ENCODE measurements at regions not wholly inside any gene's neighbourhood (a gene's known extent, or its start where the extent isn't known, plus 50 kb on each side); places are given as distances from the start of the nearest gene placed in this dataset.

DNA sequence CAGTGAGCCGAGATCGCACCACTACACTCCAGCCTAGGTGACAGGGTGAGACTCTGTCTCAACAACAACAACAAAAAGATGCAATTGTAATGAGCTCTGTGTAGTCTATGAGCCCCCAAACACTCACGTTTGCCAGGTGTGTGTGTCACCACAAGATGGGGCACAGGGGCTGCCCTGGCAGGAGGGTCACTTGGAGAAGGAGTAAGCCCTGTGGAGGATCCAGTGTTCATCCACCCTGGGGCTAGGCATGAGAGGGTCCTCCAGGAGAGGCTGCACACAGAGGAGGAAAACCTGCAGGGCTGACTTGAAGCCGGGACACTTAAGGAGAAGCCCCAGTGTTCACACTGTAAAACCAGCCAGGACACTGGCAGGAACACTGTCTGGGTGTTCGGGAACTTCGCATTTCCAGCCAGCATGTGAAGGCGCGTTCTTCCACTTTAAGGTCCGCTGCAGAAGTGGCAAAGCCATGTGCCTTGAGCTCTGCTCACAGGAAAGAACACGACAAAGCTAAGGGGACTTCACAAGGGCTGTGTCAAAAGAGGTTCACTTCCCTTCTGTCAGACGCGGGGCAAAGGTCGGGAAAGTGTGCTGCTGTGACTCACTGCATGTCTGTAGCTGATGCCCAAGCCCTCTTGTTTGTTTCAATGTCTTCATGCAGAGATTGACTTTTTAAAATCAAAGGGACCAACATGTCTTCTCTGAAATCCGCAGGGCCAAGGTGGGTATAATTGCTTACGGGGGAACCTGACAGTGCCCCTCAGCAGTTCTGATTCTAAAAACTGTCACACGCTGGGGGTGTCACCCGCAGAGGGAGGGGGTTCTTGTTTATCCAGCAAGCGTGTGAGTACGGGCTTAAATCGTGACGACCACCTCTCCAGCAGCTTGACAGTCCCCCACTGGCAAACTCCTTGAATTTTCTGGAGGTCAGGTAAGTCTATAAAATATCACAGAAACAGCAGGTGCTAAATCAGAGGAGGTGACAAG lies 102.8 kb downstream of the RIPK4 start:
- Histone ChIP-seq H3K79me2 (ENCODE audit: control insufficient read depth, insufficient read depth, low read length) (no peaks in the 10 kb centered on the region), H3K4me3 (ENCODE audit: control extremely low read depth in 1 of 5, extremely low read depth in 1 of 5, insufficient read depth in 1 of 5, low read depth in 2 of 5, low read length in 4 of 5) (no peak overlapping the region), H3K27ac (ENCODE audit: low read length in 2 of 2) (no peak overlapping the region), H3K9ac (ENCODE audit: low read length) (no peak overlapping the region), H3K4me1 (ENCODE audit: control insufficient read depth in 2 of 2, insufficient read depth in 2 of 2, low read length in 2 of 2) (no peaks in the 10 kb centered on the region), H2AFZ (ENCODE audit: insufficient read depth, low read depth, low read length, poor library complexity, severe bottlenecking) (no peak overlapping the region), H3K9me3 (ENCODE audit: control extremely low read depth in 1 of 3, control insufficient read depth in 2 of 3, insufficient read depth in 1 of 3, low read length in 2 of 3) (no peaks in the 10 kb centered on the region), H3K27me3 (replicated peaks in 1 of 4; ENCODE audit: control extremely low read depth in 1 of 4, control insufficient read depth in 3 of 4, insufficient read depth in 4 of 4, low read length in 3 of 4) (peaks cover 0 to 2% (median 0%) of the 10 kb centered on the region in 4 experiments), H3K36me3 (replicated peaks in 1 of 2; ENCODE audit: control extremely low read depth in 1 of 2, control insufficient read depth in 1 of 2, extremely low read depth in 1 of 2, insufficient read depth in 2 of 2, low read length in 1 of 2) (no peaks in the 10 kb centered on the region), H3K4me2 (replicated peaks; ENCODE audit: low read depth, low read length, poor library complexity, severe bottlenecking) (no peak overlapping the region), H4K20me1 (ENCODE audit: control insufficient read depth, insufficient read depth, low read length, poor library complexity, severe bottlenecking) (no peaks in the 10 kb centered on the region)
- no peak for ATAC-seq (ENCODE audit: low read depth)
- ChIA-PET CTCF (no interaction called here), POLR2A (no interaction called here)
- intact Hi-C loops (cut with micrococcal nuclease) = no loop called here
- no peak for TF ChIP-seq EZH2 (IDR thresholded peaks at IDR 0.05; ENCODE audit: borderline replicate concordance, insufficient read depth, low read depth, low read length, poor library complexity, severe bottlenecking)
- TF ChIP-seq CTCF (IDR thresholded peaks at IDR 0.05) = no peak
- Mint-ChIP-seq H3K9me3 (ENCODE audit: insufficient read depth) (no peaks in the 10 kb centered on the region), H3K4me1 (no peaks in the 10 kb centered on the region), H3K27me3 (peaks cover 9% of the 10 kb centered on the region), H3K4me3 (no peak overlapping the region), H3K27ac (no peak overlapping the region)
- no peak for DNase-seq
- WGBS (ENCODE audit: insufficient coverage) = 88% methylated on average over 18 of the region's 21 CpGs

- H4K20me1 ChIP-seq (ENCODE audit: control insufficient read depth, insufficient read depth, low read length, poor library complexity, severe bottlenecking) = no peaks in the 10 kb centered on the region
- ATAC-seq (ENCODE audit: low read depth) = no peak
Measured at GRCh38 chr21:41662761-41663160, 104.1 kb downstream of the RIPK4 start.

More at GRCh38 chr21:41662761-41663160, 104.1 kb downstream of the RIPK4 start:
- peaks cover 12% of the 10 kb centered on the region for H3K27me3 Mint-ChIP-seq
- ChIA-PET POLR2A (no interaction called here), CTCF (no interaction called here)
- Histone ChIP-seq H3K79me2 (ENCODE audit: control insufficient read depth, insufficient read depth, low read length) (no peaks in the 10 kb centered on the region), H3K27ac (ENCODE audit: low read length in 2 of 2) (no peak overlapping the region), H3K4me2 (replicated peaks; ENCODE audit: low read depth, low read length, poor library complexity, severe bottlenecking) (no peak overlapping the region), H3K9me3 (ENCODE audit: control extremely low read depth in 1 of 3, control insufficient read depth in 2 of 3, insufficient read depth in 1 of 3, low read length in 2 of 3) (no peaks in the 10 kb centered on the region), H3K4me3 (ENCODE audit: control extremely low read depth in 1 of 5, extremely low read depth in 1 of 5, insufficient read depth in 1 of 5, low read depth in 2 of 5, low read length in 4 of 5) (no peak overlapping the region), H3K27me3 (replicated peaks in 1 of 4; ENCODE audit: control extremely low read depth in 1 of 4, control insufficient read depth in 3 of 4, insufficient read depth in 4 of 4, low read length in 3 of 4) (peaks cover 0 to 4% (median 2%) of the 10 kb centered on the region in 4 experiments), H2AFZ (ENCODE audit: insufficient read depth, low read depth, low read length, poor library complexity, severe bottlenecking) (no peak overlapping the region), H3K36me3 (replicated peaks in 1 of 2; ENCODE audit: control extremely low read depth in 1 of 2, control insufficient read depth in 1 of 2, extremely low read depth in 1 of 2, insufficient read depth in 2 of 2, low read length in 1 of 2) (no peaks in the 10 kb centered on the region), H3K4me1 (ENCODE audit: control insufficient read depth in 2 of 2, insufficient read depth in 2 of 2, low read length in 2 of 2) (no peaks in the 10 kb centered on the region), H3K9ac (ENCODE audit: low read length) (no peak overlapping the region)
- no peak overlapping the region for H3K27ac Mint-ChIP-seq
- H3K4me3 Mint-ChIP-seq = no peak overlapping the region
- H3K4me1 Mint-ChIP-seq = no peaks in the 10 kb centered on the region
- no peak for DNase-seq
- TF ChIP-seq CTCF (IDR thresholded peaks at IDR 0.05) = no peak
- no peak for TF ChIP-seq EZH2 (IDR thresholded peaks at IDR 0.05; ENCODE audit: borderline replicate concordance, insufficient read depth, low read depth, low read length, poor library complexity, severe bottlenecking)
- no peaks in the 10 kb centered on the region for H3K9me3 Mint-ChIP-seq (ENCODE audit: insufficient read depth)
- intact Hi-C loops (cut with micrococcal nuclease) = no loop called here
- WGBS (ENCODE audit: insufficient coverage) = 92% methylated on average over 9 of the region's 9 CpGs
